GM21447 (cell line): ENCODE measurements at regions not wholly inside any gene's neighbourhood (a gene's known extent, or its start where the extent isn't known, plus 50 kb on each side); places are given as distances from the start of the nearest gene placed in this dataset.
"Not testable (repeated sequence)": the region's sequence is repeated elsewhere in the genome, so short reads cannot be mapped to it uniquely, and the experiment has no call there.

Experiments used
- ATAC-seq: cut with Tn5 transposase; IDR thresholded peaks from one replicate; pipeline ENCODE4 v1.9.1; 2021; ENCODE audit not compliant: unreplicated experiment

DNA sequence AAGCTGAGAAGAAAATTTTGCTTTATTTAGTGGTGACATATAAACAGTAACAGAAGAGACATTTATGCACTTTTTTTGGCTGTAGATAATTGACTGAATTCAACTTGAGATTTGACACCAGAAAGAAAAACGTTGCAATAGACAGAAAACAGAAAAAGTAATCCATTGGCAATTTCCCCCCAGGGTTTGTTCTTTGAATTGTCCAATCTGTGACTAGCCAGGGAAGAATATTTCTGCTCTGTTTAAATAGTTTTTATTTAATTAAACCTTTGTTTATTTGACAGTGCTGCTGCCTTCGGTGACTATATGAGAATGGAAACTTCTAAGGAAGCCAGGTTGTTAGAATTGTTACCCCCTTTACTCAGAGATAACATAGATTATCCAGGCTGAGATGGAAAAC, 210.6 kb downstream of the DEPDC1B start:
- ATAC-seq: no peak

DNA sequence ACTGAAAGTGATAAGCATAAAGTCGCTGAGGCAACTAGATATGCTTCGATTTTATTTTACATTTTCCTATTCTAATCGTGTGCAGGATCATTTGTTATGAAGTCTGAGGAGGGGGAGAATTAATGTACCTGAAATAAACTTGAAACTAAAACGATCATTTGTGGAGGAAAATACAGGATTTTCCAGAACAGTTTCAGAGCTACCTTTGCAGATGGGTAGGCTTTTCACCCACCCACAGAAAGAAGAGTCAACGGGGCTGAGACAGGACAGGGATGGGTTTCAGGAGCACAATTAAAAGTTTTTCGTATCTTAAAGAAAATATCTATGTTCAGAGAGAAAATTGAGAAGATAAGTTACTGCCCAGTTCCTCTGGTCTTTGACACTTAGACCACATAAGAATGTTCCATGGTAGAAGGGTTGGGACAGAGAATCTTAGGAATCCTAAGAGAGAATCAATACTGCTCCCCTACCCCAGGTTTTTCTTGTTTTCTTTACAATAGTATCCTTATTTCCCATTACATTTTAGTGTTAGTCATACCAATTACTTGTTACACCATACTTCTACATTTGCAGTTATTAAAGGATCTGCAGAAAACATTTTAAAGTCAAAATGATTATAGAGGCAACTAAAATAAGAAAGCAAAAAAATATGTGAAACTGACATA, 211.4 kb downstream of the DEPDC1B start:
- ATAC-seq: no peak

DNA sequence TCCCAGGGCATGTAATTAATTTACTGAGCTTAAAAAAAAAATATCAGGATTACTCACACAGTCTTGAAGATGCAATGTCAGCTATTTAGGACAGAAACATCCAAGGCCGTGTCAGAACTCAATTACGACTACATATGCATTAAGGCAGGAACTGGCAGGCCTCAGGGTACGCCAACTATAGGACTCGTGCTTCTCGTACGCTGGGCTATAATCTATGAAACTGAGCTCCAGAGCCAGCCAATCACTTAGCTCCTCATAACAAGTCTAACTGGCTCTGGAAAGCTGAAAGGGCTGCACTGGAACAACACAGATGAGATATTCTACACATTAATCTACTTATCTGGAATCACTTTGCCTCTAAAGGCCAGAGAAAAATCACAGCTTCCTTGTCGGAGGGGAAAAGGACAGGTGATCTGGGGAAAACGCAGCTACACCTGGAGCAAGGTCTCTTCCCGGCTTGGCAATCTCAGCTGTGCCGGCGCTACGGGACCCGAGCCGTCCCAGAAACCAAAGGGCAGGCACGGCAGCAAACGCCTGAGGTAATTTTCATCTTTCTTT, 212.0 kb downstream of the DEPDC1B start:
- no peak for ATAC-seq

GRCh38 chr5:60487476-60487875, 212.5 kb downstream of the DEPDC1B start:
- no peak for ATAC-seq

- ATAC-seq: no peak
Observed at GRCh38 chr5:60485361-60485760, 214.6 kb downstream of the DEPDC1B start.

DNA sequence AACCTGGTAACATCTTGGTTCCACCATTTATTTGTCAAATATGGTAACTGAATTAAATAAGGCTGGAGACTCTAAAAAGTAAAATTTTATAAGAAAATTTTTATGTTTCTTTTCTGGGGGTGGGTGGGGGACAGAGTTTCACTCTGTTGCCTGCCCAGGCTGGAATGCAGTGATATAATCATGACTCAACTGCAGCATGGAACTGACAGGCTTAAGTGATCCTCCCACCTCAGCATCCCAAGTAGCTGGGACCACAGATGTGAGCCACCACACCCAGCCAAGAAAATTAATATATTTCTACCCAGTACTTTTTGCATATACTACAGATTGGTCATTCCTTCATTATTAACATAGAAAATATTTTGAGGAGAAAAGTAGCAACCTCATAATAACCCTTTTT, 216.9 kb downstream of the DEPDC1B start:
- no peak for ATAC-seq

DNA sequence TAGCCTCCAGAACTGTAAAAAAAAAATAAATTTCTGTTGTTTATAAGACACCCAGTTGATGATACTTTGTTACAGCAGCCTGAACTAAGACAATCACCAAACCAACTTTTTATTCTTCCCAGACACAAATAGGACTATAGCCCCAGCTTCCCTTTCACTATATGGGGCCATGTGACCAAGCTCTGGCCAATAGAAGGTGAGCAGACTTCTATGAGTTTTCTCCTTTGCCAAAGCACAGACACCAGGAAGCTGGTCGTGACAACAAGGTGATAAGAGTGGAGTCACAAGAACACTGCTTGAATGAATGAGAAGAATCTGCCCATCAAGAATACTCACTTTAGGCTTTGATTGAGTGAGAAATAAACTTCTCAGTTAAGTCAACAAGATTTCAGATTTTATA, 217.7 kb downstream of the DEPDC1B start:
- ATAC-seq: no peak

DNA sequence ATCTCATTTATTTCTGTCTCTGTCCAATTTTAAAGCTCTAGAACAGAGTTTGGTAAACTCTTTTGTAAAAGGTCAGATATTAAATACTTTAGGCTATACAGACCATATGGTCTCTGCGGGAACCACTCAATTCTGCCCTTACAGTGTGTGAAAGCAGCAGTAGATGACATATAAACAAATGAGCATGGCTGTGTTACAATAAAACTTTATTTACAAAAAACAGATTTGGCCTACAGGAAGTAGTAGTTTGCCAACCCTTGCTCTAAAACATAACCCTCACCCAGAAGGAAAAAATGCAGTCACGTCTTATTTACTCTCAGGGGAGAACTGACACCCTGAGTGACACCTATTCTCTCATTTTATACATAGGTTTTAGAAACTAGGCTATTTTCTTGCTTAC, 220.4 kb downstream of the DEPDC1B start:
- ATAC-seq: no peak

DNA sequence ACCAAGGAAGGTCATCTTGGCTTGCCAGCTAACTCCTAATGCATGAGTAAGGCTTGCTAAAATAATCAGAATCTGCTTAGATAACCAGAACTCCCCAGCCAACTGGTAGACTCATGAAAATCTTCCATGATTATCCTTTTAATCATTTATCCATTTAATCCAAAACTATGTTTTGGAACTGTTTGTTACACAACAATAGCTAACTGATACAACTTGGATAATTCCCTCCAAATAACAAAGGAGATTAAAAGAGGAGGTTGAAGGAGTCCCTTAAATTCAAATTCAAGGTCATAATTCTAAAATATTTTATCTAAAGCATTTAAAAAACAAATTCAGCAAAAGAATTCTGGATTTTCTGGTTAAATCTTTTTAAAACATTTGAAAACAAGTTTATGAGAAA, 222.1 kb downstream of the DEPDC1B start:
- ATAC-seq: no peak

DNA sequence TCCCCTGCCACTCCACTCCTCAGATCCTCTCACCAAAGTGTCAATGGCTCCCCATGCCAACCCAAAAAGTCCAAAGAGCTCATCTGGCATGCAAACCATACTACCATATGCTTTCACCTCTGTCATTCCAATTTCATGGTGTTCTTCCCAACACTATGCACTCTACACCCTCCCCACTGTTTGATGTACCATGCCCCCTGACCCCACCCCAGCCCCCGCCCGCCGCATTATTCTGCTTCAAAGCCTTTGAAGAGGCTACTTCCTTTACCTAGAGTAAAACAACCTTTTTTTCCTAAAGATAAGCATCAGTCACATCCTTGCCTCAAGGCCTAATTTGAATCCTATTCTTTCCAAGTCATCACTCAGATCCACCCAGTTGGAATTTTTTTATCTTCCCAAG, 226.3 kb downstream of the DEPDC1B start:
- ATAC-seq: no peak

GRCh38 chr5:60473027-60473426, 226.9 kb downstream of the DEPDC1B start:
- not testable (repeated sequence) for ATAC-seq

DNA sequence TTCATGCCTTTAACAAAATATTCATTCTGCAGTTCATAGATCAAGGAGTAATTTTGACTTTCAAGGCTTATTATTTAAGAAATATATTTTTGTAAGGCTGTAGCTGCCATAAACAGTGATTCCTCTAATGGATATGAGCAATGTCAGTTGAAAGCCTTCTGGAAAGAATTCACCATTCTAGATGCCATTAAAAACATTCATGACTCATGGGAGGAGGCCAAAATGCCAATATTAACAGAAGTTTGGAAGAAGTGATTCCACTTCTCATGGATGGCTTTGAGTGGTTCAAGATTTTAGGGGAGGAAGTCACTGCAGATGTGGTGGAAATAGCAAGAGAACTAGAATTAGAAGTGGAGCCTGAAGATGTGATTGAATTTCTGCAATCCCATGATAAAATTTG, 229.1 kb downstream of the DEPDC1B start:
- ATAC-seq: no peak

DNA sequence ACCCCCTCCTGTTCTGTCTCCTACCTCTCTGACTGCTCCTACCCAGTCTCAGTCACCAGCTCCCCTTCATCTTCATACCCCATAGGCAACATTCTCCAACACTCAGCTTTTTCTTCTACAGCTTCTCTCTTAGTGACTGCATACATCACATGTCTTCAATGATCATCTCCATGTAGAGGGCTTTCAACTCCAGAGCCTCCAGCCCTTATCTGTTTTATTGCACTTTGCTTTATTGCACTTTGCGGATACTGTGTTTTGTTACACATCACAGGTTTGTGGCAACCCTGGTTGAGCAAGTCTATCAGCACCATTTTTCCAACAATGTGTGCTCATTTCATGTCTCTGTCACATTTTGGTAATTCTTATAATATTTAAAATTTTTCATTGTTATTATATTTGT, 230.7 kb downstream of the DEPDC1B start:
- ATAC-seq: no peak

DNA sequence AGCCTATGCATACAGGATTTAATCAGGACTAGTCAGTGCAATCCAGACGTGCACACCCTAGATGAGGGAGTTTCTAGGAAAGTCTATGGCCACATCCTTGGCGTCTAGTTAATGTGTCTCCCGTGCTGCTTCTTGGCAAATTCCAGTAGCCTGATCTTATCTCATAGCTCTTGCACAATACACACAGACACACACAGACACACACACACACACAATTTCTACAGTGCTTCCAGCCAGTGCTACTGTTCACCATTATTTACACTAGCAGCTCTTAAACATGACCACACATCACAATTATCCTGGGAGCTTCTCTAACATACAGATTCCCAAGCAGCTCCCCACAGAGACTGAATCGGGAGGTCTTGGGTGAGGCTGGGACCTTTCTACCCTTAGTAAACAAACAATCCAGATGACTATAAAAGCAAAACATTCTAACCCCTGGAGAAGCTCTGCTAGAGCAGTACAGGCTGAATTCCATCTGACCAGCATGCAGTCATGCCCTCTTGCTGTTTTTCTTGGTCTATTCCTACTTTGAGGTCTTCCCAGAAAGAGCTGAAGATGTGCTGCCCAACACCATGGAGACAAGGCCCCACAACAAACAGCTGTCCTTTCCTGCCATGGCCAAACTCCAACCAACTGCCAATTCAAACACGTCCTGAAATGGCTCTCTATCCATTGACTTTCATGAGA, 236.6 kb downstream of the DEPDC1B start:
- no peak for ATAC-seq

- ATAC-seq: no peak
Observed at GRCh38 chr5:60458666-60459065, 241.3 kb downstream of the DEPDC1B start.

- ATAC-seq: no peak
Observed at GRCh38 chr5:60457233-60457632, 242.7 kb downstream of the DEPDC1B start.

GRCh38 chr5:60455589-60455988, 244.4 kb downstream of the DEPDC1B start:
- no peak for ATAC-seq

GRCh38 chr5:60454277-60454676, 245.7 kb downstream of the DEPDC1B start:
- ATAC-seq: not testable (repeated sequence)

DNA sequence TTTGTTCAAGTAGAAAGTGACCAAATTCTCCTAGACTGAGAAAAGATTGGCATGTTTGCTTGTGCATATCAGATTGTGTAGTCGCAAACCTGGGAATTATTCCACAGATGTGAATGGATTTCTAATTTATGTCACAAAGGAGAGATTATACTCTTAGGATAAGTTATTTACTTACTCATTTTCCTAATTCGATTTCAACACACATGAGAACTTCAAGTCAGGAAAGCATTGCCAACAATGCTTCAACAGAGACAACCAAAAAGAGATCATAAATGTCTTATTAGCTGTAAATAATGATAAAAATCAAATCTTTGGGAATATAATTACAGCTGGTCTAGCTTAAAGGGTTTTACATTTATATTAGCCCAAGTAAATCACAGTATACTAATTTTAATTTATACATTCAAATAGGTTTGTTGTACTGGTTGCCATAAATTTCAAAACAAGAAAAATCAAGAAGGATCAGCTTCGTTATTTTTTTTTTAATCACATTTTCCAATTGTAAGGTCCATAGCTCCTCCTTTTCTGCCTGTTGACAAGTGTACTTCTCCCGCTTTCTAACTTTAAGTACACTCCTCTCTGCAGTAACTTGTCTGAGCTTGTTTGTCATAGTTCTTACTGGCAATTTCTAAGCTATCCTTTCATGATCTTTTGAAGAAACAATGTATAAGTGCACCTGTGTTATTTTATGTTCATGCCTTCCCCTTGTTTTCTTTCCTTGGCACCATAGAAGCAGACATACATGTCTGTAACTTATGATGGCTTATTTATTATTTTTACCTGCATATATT, 246.6 kb downstream of the DEPDC1B start:
- ATAC-seq: no peak

- no peak for ATAC-seq
Observed at GRCh38 chr5:60448600-60448999, 251.4 kb downstream of the DEPDC1B start.

- ATAC-seq: no peak
Observed at GRCh38 chr5:60447488-60447920, 252.5 kb downstream of the DEPDC1B start.

- no peak for ATAC-seq
Observed at GRCh38 chr5:60446917-60447316, 253.0 kb downstream of the DEPDC1B start.
